Astrocyte of the cerebellum (primary cell): ENCODE measurements at regions not wholly inside any gene's neighbourhood (a gene's known extent, or its start where the extent isn't known, plus 50 kb on each side); places are given as distances from the start of the nearest gene placed in this dataset.

Source experiments
- DNase-seq: peaks from one replicate; pipeline ENCODE4 v3.0.0-alpha.2; 2011; ENCODE audit warnings: low read depth
- H3K4me3 ChIP-seq: 2 replicates; pipeline ENCODE4 v1.5.1; 2011; ENCODE audit warnings: mild to moderate bottlenecking, low read depth, low read length, moderate library complexity
- CTCF ChIP-seq: IDR thresholded peaks from 2 replicates; pipeline ENCODE4 v1.5.1; 2012; ENCODE audit warnings: low read length, low read depth, moderate library complexity, mild to moderate bottlenecking; ENCODE audit errors: missing control alignments
- in situ Hi-C: cut with HindIII; loops from 2 replicates; pipeline ENCODE4 v1.10.0; 2017; ENCODE audit warnings: low sequenced_read_pairs

- TF ChIP-seq CTCF: no peak
- DNase-seq: no peak
- no peak overlapping the region for H3K4me3 ChIP-seq
- in situ Hi-C loops: no loop called here
Observed at GRCh38 chr12:93944911-93945310, 203.5 kb upstream of the PLXNC1 start.

GRCh38 chr12:93946542-93947150 lies 201.7 kb upstream of the PLXNC1 start:
- peak; percentile 28 for DNase-seq
- TF ChIP-seq CTCF: no peak
- no peak overlapping the region for H3K4me3 ChIP-seq
- in situ Hi-C loops: no loop called here

- in situ Hi-C loops: no loop called here
- no peak overlapping the region for H3K4me3 ChIP-seq
- no peak for DNase-seq
- no peak for TF ChIP-seq CTCF
Observed at GRCh38 chr12:93947486-93947885, 200.9 kb upstream of the PLXNC1 start.

- no peak overlapping the region for H3K4me3 ChIP-seq
- no peak for TF ChIP-seq CTCF
- no peak for DNase-seq
- in situ Hi-C loops: no loop called here
Observed at GRCh38 chr12:93950311-93950710, 198.1 kb upstream of the PLXNC1 start.

- in situ Hi-C loops: no loop called here
- no peak for DNase-seq
- no peak for TF ChIP-seq CTCF
- H3K4me3 ChIP-seq: no peak overlapping the region
Observed at GRCh38 chr12:93954166-93955112, 193.9 kb upstream of the PLXNC1 start.

GRCh38 chr12:93956551-93956950 lies 191.8 kb upstream of the PLXNC1 start:
- H3K4me3 ChIP-seq: no peak overlapping the region
- in situ Hi-C loops: no loop called here
- DNase-seq: no peak
- TF ChIP-seq CTCF: no peak
